ENCODE measurements at regions not wholly inside any gene's neighbourhood (a gene's known extent, or its start where the extent isn't known, plus 50 kb on each side); places are given as distances from the start of the nearest gene placed in this dataset.

DNA sequence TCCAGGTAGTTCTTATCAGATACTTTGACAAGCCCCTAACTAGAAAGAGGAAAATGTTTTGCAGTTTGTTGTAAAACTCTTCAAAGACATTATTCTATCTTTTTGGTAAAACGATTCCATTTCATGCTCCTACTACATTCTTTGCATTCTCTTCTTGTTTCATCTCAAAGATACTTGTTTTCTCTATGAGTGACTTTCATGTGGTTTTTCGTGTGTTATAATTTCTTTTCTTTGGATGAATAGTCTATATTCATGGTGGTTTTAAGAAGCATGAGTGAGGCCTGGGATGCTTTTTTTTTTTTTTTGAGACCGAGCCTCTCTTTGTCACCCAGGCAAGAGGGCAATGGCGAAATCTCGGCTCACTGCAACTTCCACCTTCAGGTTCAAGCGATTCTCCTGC is 292.5 kb upstream of the LYZL1 start:
- no peaks in the 10 kb centered on the region for H3K36me3 Mint-ChIP-seq (ENCODE audit: low read depth)
- H3K79me2 ChIP-seq (replicated peaks; ENCODE audit: insufficient read depth): no peaks in the 10 kb centered on the region
- DNase-seq (ENCODE audit: low spot score) (no peak), ATAC-seq (no peak)
- no peak overlapping the region for H3K27ac Mint-ChIP-seq
- H3K27me3 Mint-ChIP-seq (ENCODE audit: insufficient read depth, low read depth, poor library complexity): no peaks in the 10 kb centered on the region
- no peak overlapping the region for H3K4me3 Mint-ChIP-seq
- H4K20me1 ChIP-seq (replicated peaks; ENCODE audit: insufficient read depth): no peaks in the 10 kb centered on the region
- H3K4me3 ChIP-seq: no peak overlapping the region
- TF ChIP-seq, protein P1, sequence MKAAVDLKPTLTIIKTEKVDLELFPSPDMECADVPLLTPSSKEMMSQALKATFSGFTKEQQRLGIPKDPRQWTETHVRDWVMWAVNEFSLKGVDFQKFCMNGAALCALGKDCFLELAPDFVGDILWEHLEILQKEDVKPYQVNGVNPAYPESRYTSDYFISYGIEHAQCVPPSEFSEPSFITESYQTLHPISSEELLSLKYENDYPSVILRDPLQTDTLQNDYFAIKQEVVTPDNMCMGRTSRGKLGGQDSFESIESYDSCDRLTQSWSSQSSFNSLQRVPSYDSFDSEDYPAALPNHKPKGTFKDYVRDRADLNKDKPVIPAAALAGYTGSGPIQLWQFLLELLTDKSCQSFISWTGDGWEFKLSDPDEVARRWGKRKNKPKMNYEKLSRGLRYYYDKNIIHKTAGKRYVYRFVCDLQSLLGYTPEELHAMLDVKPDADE (IDR thresholded peaks at IDR 0.05): no peak
- TF ChIP-seq JUNB (IDR thresholded peaks at IDR 0.05; ENCODE audit: unreplicated experiment) (no peak), EZH2 (IDR thresholded peaks at IDR 0.05; ENCODE audit: low read depth, unreplicated experiment) (no peak), CREB1 (CRISPR knock-in tag; IDR thresholded peaks at IDR 0.05; ENCODE audit: low read depth) (no peak), STAT1 (IDR thresholded peaks at IDR 0.05; ENCODE audit: unreplicated experiment) (no peak), EZH2phosphoT487 (IDR thresholded peaks at IDR 0.05; ENCODE audit: unreplicated experiment) (no peak)
- TF ChIP-seq, protein P2, sequence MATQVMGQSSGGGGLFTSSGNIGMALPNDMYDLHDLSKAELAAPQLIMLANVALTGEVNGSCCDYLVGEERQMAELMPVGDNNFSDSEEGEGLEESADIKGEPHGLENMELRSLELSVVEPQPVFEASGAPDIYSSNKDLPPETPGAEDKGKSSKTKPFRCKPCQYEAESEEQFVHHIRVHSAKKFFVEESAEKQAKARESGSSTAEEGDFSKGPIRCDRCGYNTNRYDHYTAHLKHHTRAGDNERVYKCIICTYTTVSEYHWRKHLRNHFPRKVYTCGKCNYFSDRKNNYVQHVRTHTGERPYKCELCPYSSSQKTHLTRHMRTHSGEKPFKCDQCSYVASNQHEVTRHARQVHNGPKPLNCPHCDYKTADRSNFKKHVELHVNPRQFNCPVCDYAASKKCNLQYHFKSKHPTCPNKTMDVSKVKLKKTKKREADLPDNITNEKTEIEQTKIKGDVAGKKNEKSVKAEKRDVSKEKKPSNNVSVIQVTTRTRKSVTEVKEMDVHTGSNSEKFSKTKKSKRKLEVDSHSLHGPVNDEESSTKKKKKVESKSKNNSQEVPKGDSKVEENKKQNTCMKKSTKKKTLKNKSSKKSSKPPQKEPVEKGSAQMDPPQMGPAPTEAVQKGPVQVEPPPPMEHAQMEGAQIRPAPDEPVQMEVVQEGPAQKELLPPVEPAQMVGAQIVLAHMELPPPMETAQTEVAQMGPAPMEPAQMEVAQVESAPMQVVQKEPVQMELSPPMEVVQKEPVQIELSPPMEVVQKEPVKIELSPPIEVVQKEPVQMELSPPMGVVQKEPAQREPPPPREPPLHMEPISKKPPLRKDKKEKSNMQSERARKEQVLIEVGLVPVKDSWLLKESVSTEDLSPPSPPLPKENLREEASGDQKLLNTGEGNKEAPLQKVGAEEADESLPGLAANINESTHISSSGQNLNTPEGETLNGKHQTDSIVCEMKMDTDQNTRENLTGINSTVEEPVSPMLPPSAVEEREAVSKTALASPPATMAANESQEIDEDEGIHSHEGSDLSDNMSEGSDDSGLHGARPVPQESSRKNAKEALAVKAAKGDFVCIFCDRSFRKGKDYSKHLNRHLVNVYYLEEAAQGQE (IDR thresholded peaks at IDR 0.05; ENCODE audit: unreplicated experiment): no peak
- TF ChIP-seq, protein P3, sequence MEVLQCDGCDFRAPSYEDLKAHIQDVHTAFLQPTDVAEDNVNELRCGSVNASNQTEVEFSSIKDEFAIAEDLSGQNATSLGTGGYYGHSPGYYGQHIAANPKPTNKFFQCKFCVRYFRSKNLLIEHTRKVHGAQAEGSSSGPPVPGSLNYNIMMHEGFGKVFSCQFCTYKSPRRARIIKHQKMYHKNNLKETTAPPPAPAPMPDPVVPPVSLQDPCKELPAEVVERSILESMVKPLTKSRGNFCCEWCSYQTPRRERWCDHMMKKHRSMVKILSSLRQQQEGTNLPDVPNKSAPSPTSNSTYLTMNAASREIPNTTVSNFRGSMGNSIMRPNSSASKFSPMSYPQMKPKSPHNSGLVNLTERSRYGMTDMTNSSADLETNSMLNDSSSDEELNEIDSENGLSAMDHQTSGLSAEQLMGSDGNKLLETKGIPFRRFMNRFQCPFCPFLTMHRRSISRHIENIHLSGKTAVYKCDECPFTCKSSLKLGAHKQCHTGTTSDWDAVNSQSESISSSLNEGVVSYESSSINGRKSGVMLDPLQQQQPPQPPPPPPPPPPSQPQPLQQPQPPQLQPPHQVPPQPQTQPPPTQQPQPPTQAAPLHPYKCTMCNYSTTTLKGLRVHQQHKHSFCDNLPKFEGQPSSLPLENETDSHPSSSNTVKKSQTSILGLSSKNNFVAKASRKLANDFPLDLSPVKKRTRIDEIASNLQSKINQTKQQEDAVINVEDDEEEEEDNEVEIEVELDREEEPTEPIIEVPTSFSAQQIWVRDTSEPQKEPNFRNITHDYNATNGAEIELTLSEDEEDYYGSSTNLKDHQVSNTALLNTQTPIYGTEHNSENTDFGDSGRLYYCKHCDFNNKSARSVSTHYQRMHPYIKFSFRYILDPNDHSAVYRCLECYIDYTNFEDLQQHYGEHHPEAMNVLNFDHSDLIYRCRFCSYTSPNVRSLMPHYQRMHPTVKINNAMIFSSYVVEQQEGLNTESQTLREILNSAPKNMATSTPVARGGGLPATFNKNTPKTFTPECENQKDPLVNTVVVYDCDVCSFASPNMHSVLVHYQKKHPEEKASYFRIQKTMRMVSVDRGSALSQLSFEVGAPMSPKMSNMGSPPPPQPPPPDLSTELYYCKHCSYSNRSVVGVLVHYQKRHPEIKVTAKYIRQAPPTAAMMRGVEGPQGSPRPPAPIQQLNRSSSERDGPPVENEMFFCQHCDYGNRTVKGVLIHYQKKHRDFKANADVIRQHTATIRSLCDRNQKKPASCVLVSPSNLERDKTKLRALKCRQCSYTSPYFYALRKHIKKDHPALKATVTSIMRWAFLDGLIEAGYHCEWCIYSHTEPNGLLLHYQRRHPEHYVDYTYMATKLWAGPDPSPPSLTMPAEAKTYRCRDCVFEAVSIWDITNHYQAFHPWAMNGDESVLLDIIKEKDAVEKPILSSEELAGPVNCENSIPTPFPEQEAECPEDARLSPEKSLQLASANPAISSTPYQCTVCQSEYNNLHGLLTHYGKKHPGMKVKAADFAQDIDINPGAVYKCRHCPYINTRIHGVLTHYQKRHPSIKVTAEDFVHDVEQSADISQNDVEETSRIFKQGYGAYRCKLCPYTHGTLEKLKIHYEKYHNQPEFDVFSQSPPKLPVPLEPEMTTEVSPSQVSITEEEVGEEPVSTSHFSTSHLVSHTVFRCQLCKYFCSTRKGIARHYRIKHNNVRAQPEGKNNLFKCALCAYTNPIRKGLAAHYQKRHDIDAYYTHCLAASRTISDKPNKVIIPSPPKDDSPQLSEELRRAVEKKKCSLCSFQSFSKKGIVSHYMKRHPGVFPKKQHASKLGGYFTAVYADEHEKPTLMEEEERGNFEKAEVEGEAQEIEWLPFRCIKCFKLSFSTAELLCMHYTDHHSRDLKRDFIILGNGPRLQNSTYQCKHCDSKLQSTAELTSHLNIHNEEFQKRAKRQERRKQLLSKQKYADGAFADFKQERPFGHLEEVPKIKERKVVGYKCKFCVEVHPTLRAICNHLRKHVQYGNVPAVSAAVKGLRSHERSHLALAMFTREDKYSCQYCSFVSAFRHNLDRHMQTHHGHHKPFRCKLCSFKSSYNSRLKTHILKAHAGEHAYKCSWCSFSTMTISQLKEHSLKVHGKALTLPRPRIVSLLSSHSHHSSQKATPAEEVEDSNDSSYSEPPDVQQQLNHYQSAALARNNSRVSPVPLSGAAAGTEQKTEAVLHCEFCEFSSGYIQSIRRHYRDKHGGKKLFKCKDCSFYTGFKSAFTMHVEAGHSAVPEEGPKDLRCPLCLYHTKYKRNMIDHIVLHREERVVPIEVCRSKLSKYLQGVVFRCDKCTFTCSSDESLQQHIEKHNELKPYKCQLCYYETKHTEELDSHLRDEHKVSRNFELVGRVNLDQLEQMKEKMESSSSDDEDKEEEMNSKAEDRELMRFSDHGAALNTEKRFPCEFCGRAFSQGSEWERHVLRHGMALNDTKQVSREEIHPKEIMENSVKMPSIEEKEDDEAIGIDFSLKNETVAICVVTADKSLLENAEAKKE (CRISPR knock-in tag; IDR thresholded peaks at IDR 0.05): no peak
- H3K36me3 ChIP-seq (ENCODE audit: insufficient read depth): no peaks in the 10 kb centered on the region
- H3K4me1 ChIP-seq (ENCODE audit: insufficient read depth): no peaks in the 10 kb centered on the region
- H3K9me2 ChIP-seq (ENCODE audit: insufficient read depth): no peaks in the 10 kb centered on the region
- no peaks in the 10 kb centered on the region for H3F3A ChIP-seq (replicated peaks; ENCODE audit: low read depth)
- peaks cover 2% of the 10 kb centered on the region; the same call in 2 of the 3 replicates for H3K4me1 Mint-ChIP-seq
- no peak overlapping the region for H3K27ac ChIP-seq (ENCODE audit: low read depth)
- no peaks in the 10 kb centered on the region for H3K9me3 Mint-ChIP-seq
- no peaks in the 10 kb centered on the region for H3K27me3 ChIP-seq (ENCODE audit: insufficient read depth)
- H2AFZ ChIP-seq: no peak overlapping the region
- H3K4me2 ChIP-seq: no peak overlapping the region

Data from GM23338 (cell line).